IgD-negative memory B cell (primary cell): ENCODE measurements at regions not wholly inside any gene's neighbourhood (a gene's known extent, or its start where the extent isn't known, plus 50 kb on each side); places are given as distances from the start of the nearest gene placed in this dataset.

Experiments used
- H3K27ac Mint-ChIP-seq, 3 donors: one replicate each; pipeline ENCODE4 v1.8.0; 2020 to 2022; ENCODE audit warnings: mild to moderate bottlenecking in 3 of 3, mixed read lengths in 3 of 3, moderate library complexity in 1 of 3
- H3K27me3 Mint-ChIP-seq: one replicate; pipeline ENCODE4 v1.8.0; 2021; ENCODE audit warnings: mixed read lengths
- H3K36me3 Mint-ChIP-seq: one replicate; pipeline ENCODE4 v1.8.0; 2020; ENCODE audit warnings: mild to moderate bottlenecking, mixed read lengths
- H3K4me1 Mint-ChIP-seq, 3 donors: one replicate each; pipeline ENCODE4 v1.8.0; 2020 to 2022; ENCODE audit warnings: mixed read lengths in 3 of 3, mild to moderate bottlenecking in 1 of 3
- H3K4me3 Mint-ChIP-seq, 4 donors: one replicate each; pipeline ENCODE4 v1.8.0; 2020 to 2022; ENCODE audit warnings: mild to moderate bottlenecking in 4 of 4, mixed read lengths in 4 of 4, moderate library complexity in 3 of 4
- H3K9me3 Mint-ChIP-seq, 3 donors: one replicate each; pipeline ENCODE4 v1.8.0; 2020 to 2021; ENCODE audit warnings: mixed read lengths in 3 of 3, mild to moderate bottlenecking in 1 of 3

DNA sequence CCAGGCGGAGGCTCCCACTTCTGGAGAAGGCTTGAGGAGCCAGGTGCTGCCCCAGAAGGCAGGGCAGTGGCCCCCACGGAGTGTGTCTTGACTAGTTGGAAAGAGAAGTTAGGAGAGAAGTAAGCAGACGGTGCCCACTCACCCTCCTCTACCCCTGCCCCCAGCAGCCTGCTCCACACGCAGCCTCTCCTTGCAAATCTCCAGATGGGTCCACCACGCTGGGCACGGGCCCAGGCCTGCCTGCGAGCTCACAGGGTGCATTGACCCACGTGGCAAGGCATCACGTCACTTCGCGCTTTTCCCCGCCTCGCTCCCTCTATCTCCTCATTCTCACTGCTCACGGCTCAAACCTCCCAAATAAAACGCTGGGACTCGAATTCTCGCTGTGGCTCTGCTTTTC, 71.8 kb upstream of the RAB12 start:
- Mint-ChIP-seq H3K27ac (no peak overlapping the region), H3K27me3 (peaks cover 3% of the 10 kb centered on the region), H3K4me3 (no peak overlapping the region), H3K4me1 (no peaks in the 10 kb centered on the region), H3K36me3 (peaks cover 2% of the 10 kb centered on the region), H3K9me3 (peaks cover 6 to 7% (median 7%) of the 10 kb centered on the region in 3 donors)

- no peak overlapping the region for H3K4me3 Mint-ChIP-seq
- no peak overlapping the region for H3K27ac Mint-ChIP-seq
- no peaks in the 10 kb centered on the region for H3K4me1 Mint-ChIP-seq
- peaks cover 0 to 2% (median 0%) of the 10 kb centered on the region in 3 donors for H3K9me3 Mint-ChIP-seq
- H3K36me3 Mint-ChIP-seq, result peaks cover 2% of the 10 kb centered on the region
- peaks cover 2% of the 10 kb centered on the region for H3K27me3 Mint-ChIP-seq
These were observed 70.3 kb upstream of the RAB12 start for GRCh38 chr18:8538935-8539334.

GRCh38 chr18:8546677-8547076, 62.6 kb upstream of the RAB12 start:
- Mint-ChIP-seq H3K27me3 (peaks cover 11% of the 10 kb centered on the region), H3K9me3 (peaks cover 0 to 1% (median 0%) of the 10 kb centered on the region in 3 donors), H3K36me3 (no peaks in the 10 kb centered on the region), H3K4me3 (no peak overlapping the region), H3K4me1 (no peaks in the 10 kb centered on the region), H3K27ac (no peak overlapping the region)

DNA sequence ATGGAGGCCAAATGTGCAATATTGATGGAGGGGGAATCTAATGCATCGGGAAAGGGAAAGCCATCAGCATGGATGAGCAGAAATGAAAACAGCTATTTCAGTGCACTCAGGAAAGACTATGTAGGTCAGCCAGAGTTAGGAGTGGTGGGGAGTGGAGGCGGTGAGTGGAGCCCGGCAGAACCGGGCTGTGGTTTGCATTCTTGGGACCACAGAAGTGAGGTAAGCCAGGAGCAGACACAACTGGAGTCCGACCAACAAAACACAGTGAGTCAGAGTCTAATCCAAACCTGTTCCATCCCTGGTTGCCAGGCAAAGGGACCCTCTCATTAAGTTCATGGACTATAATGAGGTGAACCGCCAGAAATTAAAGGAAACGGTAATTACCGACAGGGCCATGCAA, 61.1 kb upstream of the RAB12 start:
- Mint-ChIP-seq H3K9me3 (peaks cover 0 to 1% (median 0%) of the 10 kb centered on the region in 3 donors), H3K4me3 (no peak overlapping the region), H3K36me3 (no peaks in the 10 kb centered on the region), H3K27ac (no peak overlapping the region), H3K4me1 (no peaks in the 10 kb centered on the region), H3K27me3 (peaks cover 10% of the 10 kb centered on the region)

- Mint-ChIP-seq H3K36me3 (no peaks in the 10 kb centered on the region), H3K9me3 (peaks cover 0 to 1% (median 0%) of the 10 kb centered on the region in 3 donors), H3K4me1 (peaks cover 0 to 1% (median 0%) of the 10 kb centered on the region in 3 donors), H3K4me3 (no peak overlapping the region), H3K27me3 (peaks cover 9% of the 10 kb centered on the region), H3K27ac (no peak overlapping the region)
These were observed 59.9 kb upstream of the RAB12 start for GRCh38 chr18:8549254-8549757.

GRCh38 chr18:8552151-8552550, 57.1 kb upstream of the RAB12 start:
- Mint-ChIP-seq H3K27me3 (peaks cover 7% of the 10 kb centered on the region), H3K4me3 (no peak overlapping the region), H3K36me3 (no peaks in the 10 kb centered on the region), H3K27ac (no peak overlapping the region), H3K9me3 (no peaks in the 10 kb centered on the region), H3K4me1 (peaks cover 0 to 1% (median 0%) of the 10 kb centered on the region in 3 donors)

DNA sequence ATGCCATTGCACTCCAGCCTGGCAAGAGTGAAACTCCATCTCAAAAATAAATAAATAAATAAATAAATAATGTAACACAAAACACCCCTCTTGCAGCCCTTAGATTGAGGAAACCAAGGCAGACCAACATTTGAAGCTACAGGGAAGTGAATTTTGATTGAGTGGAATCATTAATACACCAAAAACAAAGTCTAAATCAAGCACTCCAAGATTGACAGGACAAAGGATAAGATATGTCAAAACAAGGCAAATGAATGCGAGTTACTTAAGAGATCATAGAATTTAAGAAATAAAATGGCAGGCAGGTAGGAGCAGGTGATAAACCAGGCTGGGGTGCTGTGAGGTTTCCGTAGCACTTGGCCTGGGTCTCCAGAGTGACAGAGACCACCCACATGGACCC, 54.9 kb upstream of the RAB12 start:
- no peaks in the 10 kb centered on the region for H3K36me3 Mint-ChIP-seq
- H3K4me3 Mint-ChIP-seq, result no peak overlapping the region
- H3K9me3 Mint-ChIP-seq, result no peaks in the 10 kb centered on the region
- H3K27me3 Mint-ChIP-seq, result no peaks in the 10 kb centered on the region
- H3K4me1 Mint-ChIP-seq, result peaks cover 0 to 1% (median 0%) of the 10 kb centered on the region in 3 donors
- H3K27ac Mint-ChIP-seq, result no peak overlapping the region

GRCh38 chr18:8556424-8556823, 52.8 kb upstream of the RAB12 start:
- no peak overlapping the region for H3K4me3 Mint-ChIP-seq
- H3K27me3 Mint-ChIP-seq, result no peaks in the 10 kb centered on the region
- no peak overlapping the region for H3K27ac Mint-ChIP-seq
- H3K36me3 Mint-ChIP-seq, result no peaks in the 10 kb centered on the region
- peaks cover 0 to 1% (median 0%) of the 10 kb centered on the region in 3 donors for H3K4me1 Mint-ChIP-seq
- no peaks in the 10 kb centered on the region for H3K9me3 Mint-ChIP-seq
